KG1 (cell line): ENCODE measurements at regions not wholly inside any gene's neighbourhood (a gene's known extent, or its start where the extent isn't known, plus 50 kb on each side); places are given as distances from the start of the nearest gene placed in this dataset.

Experiments
- DNase-seq: peaks from one replicate; lab custom pipeline; 2025; lab: John Stamatoyannopoulos, UW

GRCh38 chr6:40937491-40937890 is 101.5 kb downstream of the UNC5CL start:
- no peak for DNase-seq

- no peak for DNase-seq
These were observed 102.2 kb downstream of the UNC5CL start for GRCh38 chr6:40936818-40937251.

GRCh38 chr6:40933864-40934263 is 105.2 kb downstream of the UNC5CL start:
- no peak for DNase-seq

- DNase-seq = no peak
These were observed 106.1 kb downstream of the UNC5CL start for GRCh38 chr6:40932953-40933352.

GRCh38 chr6:40932366-40932765 is 106.7 kb downstream of the UNC5CL start:
- no peak for DNase-seq

GRCh38 chr6:40931931-40932330 is 107.1 kb downstream of the UNC5CL start:
- DNase-seq = no peak

- DNase-seq = no peak
These were observed 108.5 kb downstream of the UNC5CL start for GRCh38 chr6:40930555-40930954.

GRCh38 chr6:40930045-40930444 is 109.0 kb downstream of the UNC5CL start:
- no peak for DNase-seq

GRCh38 chr6:40929176-40929575 is 109.8 kb downstream of the UNC5CL start:
- no peak for DNase-seq

GRCh38 chr6:40928763-40929162 is 110.3 kb downstream of the UNC5CL start:
- DNase-seq = no peak

GRCh38 chr6:40928307-40928706 is 110.7 kb downstream of the UNC5CL start:
- DNase-seq = no peak

GRCh38 chr6:40925341-40925740 is 113.7 kb downstream of the UNC5CL start:
- DNase-seq = no peak

- DNase-seq = no peak
These were observed 114.2 kb downstream of the UNC5CL start for GRCh38 chr6:40924839-40925238.

- DNase-seq = no peak
These were observed 115.1 kb downstream of the UNC5CL start for GRCh38 chr6:40923880-40924279.

- DNase-seq = no peak
These were observed 115.7 kb downstream of the UNC5CL start for GRCh38 chr6:40923326-40923725.

- no peak for DNase-seq
These were observed 116.7 kb downstream of the UNC5CL start for GRCh38 chr6:40922281-40922680.

- no peak for DNase-seq
These were observed 120.9 kb downstream of the UNC5CL start for GRCh38 chr6:40918040-40918651.

- no peak for DNase-seq
These were observed 121.4 kb downstream of the UNC5CL start for GRCh38 chr6:40917603-40918002.

- DNase-seq = no peak
These were observed 122.2 kb downstream of the UNC5CL start for GRCh38 chr6:40916845-40917244.

GRCh38 chr6:40915165-40915564 is 123.9 kb downstream of the UNC5CL start:
- no peak for DNase-seq

GRCh38 chr6:40914005-40914404 is 125.0 kb downstream of the UNC5CL start:
- DNase-seq = no peak

- peak; percentile 26 for DNase-seq
These were observed 126.7 kb downstream of the UNC5CL start for GRCh38 chr6:40912158-40912946.

GRCh38 chr6:40910260-40910893 is 128.6 kb downstream of the UNC5CL start:
- DNase-seq = no peak
